ENCODE measurements at regions not wholly inside any gene's neighbourhood (a gene's known extent, or its start where the extent isn't known, plus 50 kb on each side); places are given as distances from the start of the nearest gene placed in this dataset.
"Not testable (repeated sequence)": the region's sequence is repeated elsewhere in the genome, so short reads cannot be mapped to it uniquely, and the experiment has no call there.

- TF ChIP-seq CTCF (IDR thresholded peaks at IDR 0.05; ENCODE audit: low read depth, low read length, poor library complexity, severe bottlenecking); EZH2phosphoT487 (IDR thresholded peaks at IDR 0.05; ENCODE audit: borderline replicate concordance, low read length): not testable (repeated sequence)
Observed at GRCh38 chr1:157247764-157248049, 109.5 kb upstream of the ETV3 start.
